Subcutaneous abdominal adipose tissue (tissue), 5 donors: ENCODE measurements at regions not wholly inside any gene's neighbourhood (a gene's known extent, or its start where the extent isn't known, plus 50 kb on each side); places are given as distances from the start of the nearest gene placed in this dataset.

Experiments
- H3K27ac ChIP-seq: one replicate; pipeline ENCODE4 v1.7.0; 2013; ENCODE audit warnings: low read depth, mild to moderate bottlenecking, inconsistent platforms, low read length, moderate library complexity
- H3K27me3 ChIP-seq, 5 donors: one replicate each; pipeline ENCODE4 v1.7.0; 2013; ENCODE audit warnings: low read length in 5 of 5, inconsistent platforms in 1 of 5; ENCODE audit not compliant: control insufficient read depth in 5 of 5, insufficient read depth in 4 of 5
- H3K36me3 ChIP-seq, 5 donors: one replicate each; pipeline ENCODE4 v1.7.0; 2013; ENCODE audit warnings: low read length in 5 of 5; ENCODE audit not compliant: control insufficient read depth in 5 of 5, insufficient read depth in 5 of 5
- H3K4me1 ChIP-seq, 5 donors: one replicate each; pipeline ENCODE4 v1.7.0; 2013; ENCODE audit warnings: low read length in 5 of 5, mild to moderate bottlenecking in 3 of 5, moderate library complexity in 1 of 5; ENCODE audit not compliant: control insufficient read depth in 5 of 5, insufficient read depth in 5 of 5
- H3K4me3 ChIP-seq, 5 donors: one replicate each; pipeline ENCODE4 v1.7.0; 2013; ENCODE audit warnings: low read length in 5 of 5, low read depth in 1 of 5
- H3K9ac ChIP-seq, 5 donors: one replicate each; pipeline ENCODE4 v1.7.0; 2013; ENCODE audit warnings: low read length in 5 of 5, mild to moderate bottlenecking in 4 of 5, moderate library complexity in 3 of 5
- H3K9me3 ChIP-seq, 5 donors: one replicate each; pipeline ENCODE4 v1.7.0; 2013; ENCODE audit warnings: low read length in 5 of 5; ENCODE audit not compliant: control insufficient read depth in 5 of 5
- donor health status: healthy.
- donor health status: healthy.
- donor health status: healthy.
- donor health status: healthy.
- donor health status: healthy.

- H3K36me3 ChIP-seq: no peaks in the 10 kb centered on the region
Observed at GRCh38 chr20:21020659-21021471, 85.3 kb downstream of the LINC00237 start.

GRCh38 chr20:21019814-21020658, 86.1 kb downstream of the LINC00237 start:
- H3K27me3 ChIP-seq: peaks cover 0 to 10% (median 4%) of the 10 kb centered on the region in 5 donors
- H3K4me3 ChIP-seq: peak overlapping the region; percentile 4 to 62 (median 37)
- no peak overlapping the region for H3K27ac ChIP-seq
- peaks cover 0 to 18% (median 14%) of the 10 kb centered on the region in 5 donors for H3K4me1 ChIP-seq
- H3K9me3 ChIP-seq: no peaks in the 10 kb centered on the region
- no peaks in the 10 kb centered on the region for H3K36me3 ChIP-seq
- H3K9ac ChIP-seq: peak overlapping the region in 1 of 5 donors; percentile 8

More at GRCh38 chr20:21020659-21021471, 85.3 kb downstream of the LINC00237 start:
- Histone ChIP-seq H3K9me3 (no peaks in the 10 kb centered on the region), H3K9ac (no peak overlapping the region), H3K27me3 (peaks cover 0 to 10% (median 4%) of the 10 kb centered on the region in 5 donors), H3K4me3 (peak overlapping the region; percentile 4 to 62 (median 37)), H3K27ac (no peak overlapping the region), H3K4me1 (peaks cover 0 to 18% (median 14%) of the 10 kb centered on the region in 5 donors)

- Histone ChIP-seq H3K27ac (no peak overlapping the region), H3K9ac (no peak overlapping the region), H3K4me1 (peaks cover 0 to 18% (median 14%) of the 10 kb centered on the region in 5 donors), H3K36me3 (no peaks in the 10 kb centered on the region), H3K9me3 (no peaks in the 10 kb centered on the region), H3K27me3 (peaks cover 0 to 10% (median 4%) of the 10 kb centered on the region in 5 donors), H3K4me3 (no peak overlapping the region)
Observed at GRCh38 chr20:21019468-21019813, 86.7 kb downstream of the LINC00237 start.

- Histone ChIP-seq H3K27me3 (peaks cover 0 to 10% (median 4%) of the 10 kb centered on the region in 5 donors), H3K27ac (no peak overlapping the region), H3K4me3 (no peak overlapping the region), H3K4me1 (peaks cover 0 to 18% (median 14%) of the 10 kb centered on the region in 5 donors), H3K9me3 (no peaks in the 10 kb centered on the region), H3K9ac (no peak overlapping the region), H3K36me3 (no peaks in the 10 kb centered on the region)
Observed at GRCh38 chr20:21018576-21018975, 87.6 kb downstream of the LINC00237 start.

- Histone ChIP-seq H3K9me3 (no peaks in the 10 kb centered on the region), H3K27ac (no peak overlapping the region), H3K9ac (no peak overlapping the region), H3K27me3 (peaks cover 0 to 10% (median 4%) of the 10 kb centered on the region in 5 donors), H3K4me1 (peaks cover 0 to 18% (median 14%) of the 10 kb centered on the region in 5 donors), H3K36me3 (no peaks in the 10 kb centered on the region), H3K4me3 (no peak overlapping the region)
Observed at GRCh38 chr20:21017528-21018085, 88.6 kb downstream of the LINC00237 start.

- Histone ChIP-seq H3K27me3 (peaks cover 0 to 10% (median 4%) of the 10 kb centered on the region in 5 donors), H3K4me3 (no peak overlapping the region), H3K9ac (no peak overlapping the region), H3K4me1 (peaks cover 0 to 18% (median 14%) of the 10 kb centered on the region in 5 donors), H3K9me3 (no peaks in the 10 kb centered on the region), H3K27ac (no peak overlapping the region), H3K36me3 (no peaks in the 10 kb centered on the region)
Observed at GRCh38 chr20:21016751-21017150, 89.4 kb downstream of the LINC00237 start.

GRCh38 chr20:21014528-21014927, 91.6 kb downstream of the LINC00237 start:
- Histone ChIP-seq H3K36me3 (no peaks in the 10 kb centered on the region), H3K9ac (no peak overlapping the region), H3K4me1 (no peaks in the 10 kb centered on the region), H3K4me3 (no peak overlapping the region), H3K27ac (no peak overlapping the region), H3K27me3 (peaks cover 0 to 4% (median 0%) of the 10 kb centered on the region in 5 donors), H3K9me3 (no peaks in the 10 kb centered on the region)

GRCh38 chr20:21008951-21009350, 97.2 kb downstream of the LINC00237 start:
- Histone ChIP-seq H3K9me3 (no peaks in the 10 kb centered on the region), H3K4me1 (no peaks in the 10 kb centered on the region), H3K9ac (no peak overlapping the region), H3K27ac (no peak overlapping the region), H3K4me3 (no peak overlapping the region), H3K36me3 (no peaks in the 10 kb centered on the region), H3K27me3 (peaks cover 0 to 2% (median under 1%) of the 10 kb centered on the region in 5 donors)

- Histone ChIP-seq H3K27ac (no peak overlapping the region), H3K9me3 (no peaks in the 10 kb centered on the region), H3K27me3 (peaks cover 0 to 4% (median 2%) of the 10 kb centered on the region in 5 donors), H3K36me3 (no peaks in the 10 kb centered on the region), H3K9ac (no peak overlapping the region), H3K4me3 (no peak overlapping the region), H3K4me1 (no peaks in the 10 kb centered on the region)
Observed at GRCh38 chr20:21006611-21007010, 99.5 kb downstream of the LINC00237 start.
